Loucy (cell line): ENCODE measurements at regions not wholly inside any gene's neighbourhood (a gene's known extent, or its start where the extent isn't known, plus 50 kb on each side); places are given as distances from the start of the nearest gene placed in this dataset.

Experiments
- CTCF ChIP-seq: fragments of 200-600 bp; sonication (generic); conservative IDR thresholded peaks from 2 replicates; pipeline ENCODE4 v1.5.1; 2014; ENCODE audit warnings: mild to moderate bottlenecking, antibody characterized with exemption, low read length
- EZH2phosphoT487 ChIP-seq: fragments of 200-600 bp; IDR thresholded peaks from 2 replicates; pipeline ENCODE4 v1.6.1; 2018; ENCODE audit warnings: antibody characterized with exemption, mild to moderate bottlenecking, moderate library complexity, borderline replicate concordance

GRCh38 chr6:113288409-113288808 lies 568.7 kb upstream of the MARCKS start:
- TF ChIP-seq EZH2phosphoT487 (no peak), CTCF (no peak)
